Right atrium auricular region (tissue), 2 donors: ENCODE measurements at regions not wholly inside any gene's neighbourhood (a gene's known extent, or its start where the extent isn't known, plus 50 kb on each side); places are given as distances from the start of the nearest gene placed in this dataset.

Experiments
- DNase-seq: peaks from one replicate; pipeline ENCODE4 v3.0.0-alpha.2; 2019; ENCODE audit warnings: low spot score
- H3K27ac ChIP-seq, 2 donors: fragments of 200-600 bp; sonication (generic); 1 replicate in 1 of 2; 2 replicates in 1 of 2; pipeline ENCODE4 v1.5.1; 2016 to 2019
- H3K27me3 ChIP-seq, 2 donors: fragments of 200-600 bp; sonication (generic); one replicate each; pipeline versions ENCODE4 v1.5.1 to v1.6.0; 2017 to 2019
- H3K36me3 ChIP-seq: fragments of 200-600 bp; sonication (generic); one replicate; pipeline ENCODE4 v1.5.1; 2016
- H3K4me1 ChIP-seq, 2 donors: fragments of 200-600 bp; sonication (generic); one replicate each; pipeline versions ENCODE4 v1.5.1 to v1.6.0; 2017 to 2019
- H3K4me3 ChIP-seq, 2 donors: fragments of 200-600 bp; sonication (generic); 1 replicate in 1 of 2; 2 replicates in 1 of 2; pipeline ENCODE4 v1.5.1; 2017 to 2019; ENCODE audit warnings: mild to moderate bottlenecking in 1 of 2, moderate library complexity in 1 of 2
- H3K9me3 ChIP-seq, 2 donors: fragments of 200-600 bp; sonication (generic); one replicate each; pipeline ENCODE4 v1.5.1; 2019
- TF ChIP-seq, protein P1 (sequence below), 2 donors: fragments of 200-600 bp; sonication (generic); IDR thresholded peaks; one replicate each; pipeline ENCODE4 v1.5.1; 2019; ENCODE audit warnings: antibody characterized with exemption in 2 of 2

DNA sequence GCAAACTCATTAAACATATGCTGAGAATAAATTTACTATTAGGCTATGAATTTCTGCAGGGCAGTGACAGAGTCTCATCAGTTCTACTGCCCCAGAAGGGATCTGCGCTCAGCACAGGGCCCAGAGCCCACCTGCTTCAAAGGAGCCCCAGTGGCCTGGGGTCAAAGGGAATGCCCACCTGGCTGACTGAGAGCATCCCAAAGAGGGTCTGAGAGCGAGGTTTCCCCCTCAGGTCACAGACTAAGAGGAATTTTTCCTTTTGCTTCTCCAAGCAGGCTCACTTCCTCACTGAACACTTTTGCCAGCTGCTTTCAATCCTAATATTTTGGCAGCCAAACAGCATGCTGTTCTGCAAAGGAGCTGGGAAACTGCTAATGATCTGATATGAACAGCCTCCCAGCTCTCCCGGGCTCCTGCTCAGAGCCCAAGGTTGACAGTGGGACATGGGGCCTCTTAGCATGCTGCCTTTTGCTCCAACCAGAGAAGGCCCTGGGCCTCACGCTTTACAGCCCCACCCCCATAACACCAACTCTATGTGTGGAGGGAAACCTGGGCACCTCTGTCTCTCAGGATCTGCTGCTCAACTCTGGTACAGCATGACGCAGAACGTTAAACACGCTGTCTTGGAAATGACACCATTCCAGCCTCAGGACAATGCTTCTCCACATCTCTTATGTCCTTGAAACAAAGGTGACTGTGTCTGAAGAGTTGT, 70.7 kb upstream of the SYT6 start:
- Histone ChIP-seq H3K4me1 (no peaks in the 10 kb centered on the region), H3K9me3 (no peaks in the 10 kb centered on the region), H3K27ac (no peak overlapping the region), H3K4me3 (no peak overlapping the region), H3K36me3 (no peaks in the 10 kb centered on the region), H3K27me3 (no peaks in the 10 kb centered on the region)
- TF ChIP-seq, protein P1, sequence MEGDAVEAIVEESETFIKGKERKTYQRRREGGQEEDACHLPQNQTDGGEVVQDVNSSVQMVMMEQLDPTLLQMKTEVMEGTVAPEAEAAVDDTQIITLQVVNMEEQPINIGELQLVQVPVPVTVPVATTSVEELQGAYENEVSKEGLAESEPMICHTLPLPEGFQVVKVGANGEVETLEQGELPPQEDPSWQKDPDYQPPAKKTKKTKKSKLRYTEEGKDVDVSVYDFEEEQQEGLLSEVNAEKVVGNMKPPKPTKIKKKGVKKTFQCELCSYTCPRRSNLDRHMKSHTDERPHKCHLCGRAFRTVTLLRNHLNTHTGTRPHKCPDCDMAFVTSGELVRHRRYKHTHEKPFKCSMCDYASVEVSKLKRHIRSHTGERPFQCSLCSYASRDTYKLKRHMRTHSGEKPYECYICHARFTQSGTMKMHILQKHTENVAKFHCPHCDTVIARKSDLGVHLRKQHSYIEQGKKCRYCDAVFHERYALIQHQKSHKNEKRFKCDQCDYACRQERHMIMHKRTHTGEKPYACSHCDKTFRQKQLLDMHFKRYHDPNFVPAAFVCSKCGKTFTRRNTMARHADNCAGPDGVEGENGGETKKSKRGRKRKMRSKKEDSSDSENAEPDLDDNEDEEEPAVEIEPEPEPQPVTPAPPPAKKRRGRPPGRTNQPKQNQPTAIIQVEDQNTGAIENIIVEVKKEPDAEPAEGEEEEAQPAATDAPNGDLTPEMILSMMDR (IDR thresholded peaks at IDR 0.05): no peak
- no peak for DNase-seq

DNA sequence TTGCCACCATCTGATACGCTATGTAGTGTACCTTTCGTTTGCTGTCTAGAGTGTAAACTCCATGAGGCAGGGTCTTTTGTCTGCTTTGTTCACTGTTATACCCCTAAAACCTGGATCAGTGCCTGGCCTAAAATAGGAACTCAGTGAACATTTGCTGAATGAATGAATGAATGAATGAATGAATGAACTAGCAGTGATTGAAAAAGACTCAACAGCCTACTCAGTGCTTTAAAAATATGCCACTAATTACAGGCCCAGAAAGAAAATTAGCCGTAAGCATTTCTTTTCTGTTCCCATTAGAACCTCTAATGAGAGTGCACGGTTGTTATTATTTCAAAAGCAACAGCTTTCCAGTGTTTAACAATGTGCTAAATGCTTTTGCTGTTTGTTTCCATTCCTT, 69.3 kb upstream of the SYT6 start:
- Histone ChIP-seq H3K4me1 (no peaks in the 10 kb centered on the region), H3K36me3 (no peaks in the 10 kb centered on the region), H3K27ac (no peak overlapping the region), H3K9me3 (no peaks in the 10 kb centered on the region), H3K27me3 (no peaks in the 10 kb centered on the region), H3K4me3 (no peak overlapping the region)
- TF ChIP-seq, protein P1 (IDR thresholded peaks at IDR 0.05): no peak
- DNase-seq: no peak

DNA sequence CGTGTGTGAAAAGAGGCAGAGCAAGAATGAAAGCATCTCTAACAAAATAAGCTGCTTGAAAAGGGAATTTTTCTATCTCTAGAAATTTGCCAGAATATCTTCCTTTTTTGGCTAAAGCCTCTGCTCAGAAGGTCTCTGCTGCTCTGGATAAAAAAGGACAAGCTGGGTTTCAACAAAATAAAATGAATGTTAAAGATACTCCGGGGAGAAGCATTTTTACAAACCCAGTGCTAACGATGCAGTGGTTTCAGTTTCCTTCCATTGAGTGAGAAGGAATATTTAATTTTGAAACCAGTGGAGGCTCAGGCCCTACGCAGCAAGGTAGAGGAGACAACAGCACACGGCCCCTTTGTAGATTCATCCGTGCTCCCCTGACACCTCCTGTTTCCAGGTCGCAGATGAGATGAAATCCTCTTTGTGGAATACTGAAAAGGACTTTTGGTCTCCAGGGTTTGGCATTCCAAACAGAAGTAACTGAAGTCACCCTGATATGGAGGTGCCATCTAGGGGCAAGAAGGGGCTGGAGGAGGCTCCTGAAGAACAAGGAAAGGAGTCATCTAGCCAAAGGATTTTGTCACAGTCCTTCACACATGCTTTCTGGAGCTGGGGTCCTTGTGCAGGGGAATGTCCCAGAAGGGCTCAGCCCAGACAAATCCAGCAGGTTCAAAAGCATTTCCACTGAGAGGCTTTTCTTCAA, 65.7 kb upstream of the SYT6 start:
- Histone ChIP-seq H3K9me3 (no peaks in the 10 kb centered on the region), H3K36me3 (no peaks in the 10 kb centered on the region), H3K27ac (no peak overlapping the region), H3K4me3 (peak overlapping the region in 1 of 2 donors; percentile 15), H3K27me3 (no peaks in the 10 kb centered on the region), H3K4me1 (no peaks in the 10 kb centered on the region)
- DNase-seq: no peak
- TF ChIP-seq, protein P1 (IDR thresholded peaks at IDR 0.05): peak in 1 of 2 donors; percentile 25

DNA sequence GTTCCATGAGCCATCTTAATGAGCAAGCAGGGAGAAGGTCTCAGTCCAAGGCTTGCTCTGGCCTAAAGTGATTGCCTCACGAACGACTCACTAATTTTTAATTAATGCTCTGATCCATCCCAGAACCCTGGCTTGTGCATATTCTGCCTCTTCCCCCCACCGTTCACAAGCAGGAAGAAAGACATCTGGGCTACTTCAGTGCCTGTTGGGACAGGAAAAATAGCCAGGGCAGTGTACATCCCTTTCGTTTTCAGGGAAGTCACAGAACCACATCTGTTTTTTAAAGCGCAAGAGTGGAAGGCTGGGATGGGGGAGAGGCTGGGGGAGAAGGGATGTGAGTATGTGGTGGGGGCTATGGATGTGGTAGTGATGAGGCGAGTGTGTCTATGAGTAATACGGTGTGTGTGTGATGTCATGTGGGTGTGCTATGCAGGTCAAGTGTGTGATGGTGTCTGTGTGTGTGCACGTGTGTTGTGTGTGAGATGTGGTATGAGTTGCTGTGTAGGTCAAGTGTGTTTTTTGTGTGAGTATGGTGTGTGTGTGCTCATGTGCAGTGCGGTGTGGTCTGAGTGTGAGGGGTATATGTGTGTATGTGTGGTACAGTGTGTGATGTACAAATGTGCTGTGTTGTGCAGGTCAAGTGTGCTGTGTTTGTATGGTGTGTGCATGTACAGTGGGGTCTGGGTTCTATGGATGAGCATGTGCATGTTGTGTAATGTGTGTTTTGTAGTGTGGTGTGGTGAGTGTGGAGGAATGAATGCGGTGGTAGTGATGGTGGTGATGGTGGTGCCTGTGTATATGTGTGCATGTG, 64.9 kb upstream of the SYT6 start:
- TF ChIP-seq, protein P1 (IDR thresholded peaks at IDR 0.05): no peak
- Histone ChIP-seq H3K4me3 (peak overlapping the region in 1 of 2 donors; percentile 15), H3K27ac (no peak overlapping the region)

GRCh38 chr1:114216431-114217173, 62.9 kb upstream of the SYT6 start:
- no peak overlapping the region for H3K27ac ChIP-seq

More for the DNA sequence above, 64.9 kb upstream of the SYT6 start:
- Histone ChIP-seq H3K4me1 (no peaks in the 10 kb centered on the region), H3K9me3 (no peaks in the 10 kb centered on the region), H3K27me3 (no peaks in the 10 kb centered on the region), H3K36me3 (no peaks in the 10 kb centered on the region)
- no peak for DNase-seq

More at GRCh38 chr1:114216431-114217173, 62.9 kb upstream of the SYT6 start:
- Histone ChIP-seq H3K36me3 (no peaks in the 10 kb centered on the region), H3K4me1 (no peaks in the 10 kb centered on the region), H3K4me3 (no peak overlapping the region), H3K27me3 (no peaks in the 10 kb centered on the region), H3K9me3 (no peaks in the 10 kb centered on the region)
- DNase-seq: no peak
- TF ChIP-seq, protein P1 (IDR thresholded peaks at IDR 0.05): no peak
